ENCODE measurements at regions not wholly inside any gene's neighbourhood (a gene's known extent, or its start where the extent isn't known, plus 50 kb on each side); places are given as distances from the start of the nearest gene placed in this dataset.

DNA sequence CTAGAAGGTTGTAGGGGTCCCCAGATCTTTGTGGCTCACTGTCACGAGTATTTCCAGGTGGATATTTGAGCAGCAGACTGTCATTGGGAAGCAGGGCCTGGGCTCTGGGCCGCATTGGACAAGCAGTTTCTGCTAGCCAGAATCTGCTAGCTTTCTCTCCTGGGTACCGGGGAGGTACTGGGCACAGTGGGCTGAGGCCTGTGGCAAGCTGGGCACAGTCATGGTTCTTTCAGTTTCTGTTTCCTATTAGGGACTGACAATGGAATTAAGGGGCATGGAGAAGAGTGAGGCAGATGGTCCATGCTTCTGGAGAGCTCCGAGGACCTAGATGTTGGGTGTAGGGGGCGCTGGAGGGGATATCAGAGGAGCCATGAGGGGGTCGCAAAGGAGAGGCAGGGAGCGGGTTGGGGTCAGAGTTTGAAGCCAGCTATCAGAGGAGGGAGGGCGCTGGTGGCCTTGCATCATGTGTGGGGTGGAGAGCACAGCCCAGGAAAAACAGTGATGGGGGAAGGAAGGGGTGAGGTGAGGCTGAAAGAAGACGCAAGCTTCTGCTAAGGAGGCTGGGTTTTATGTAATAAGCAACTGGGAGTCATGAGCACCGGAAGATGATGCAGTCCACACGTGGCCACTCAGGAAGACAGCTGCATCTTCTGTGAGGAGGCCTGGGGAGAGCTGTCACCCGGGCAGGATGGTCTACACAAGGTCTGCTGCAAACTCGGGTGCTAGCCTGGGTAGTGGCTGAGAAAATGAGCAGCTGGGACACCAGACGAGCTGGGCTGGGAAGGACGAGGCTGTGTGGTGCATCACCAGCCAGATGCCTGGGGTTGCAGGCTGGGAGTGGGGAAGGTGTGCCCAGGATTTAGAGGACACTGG, 72.7 kb downstream of the IER5 start:
- H3K27me3 ChIP-seq = no peaks in the 10 kb centered on the region
- H3K27ac ChIP-seq = no peak overlapping the region
- TF ChIP-seq POLR2A (IDR thresholded peaks at IDR 0.05) (no peak), EP300 (IDR thresholded peaks at IDR 0.05) (no peak)
- TF ChIP-seq, protein P1, sequence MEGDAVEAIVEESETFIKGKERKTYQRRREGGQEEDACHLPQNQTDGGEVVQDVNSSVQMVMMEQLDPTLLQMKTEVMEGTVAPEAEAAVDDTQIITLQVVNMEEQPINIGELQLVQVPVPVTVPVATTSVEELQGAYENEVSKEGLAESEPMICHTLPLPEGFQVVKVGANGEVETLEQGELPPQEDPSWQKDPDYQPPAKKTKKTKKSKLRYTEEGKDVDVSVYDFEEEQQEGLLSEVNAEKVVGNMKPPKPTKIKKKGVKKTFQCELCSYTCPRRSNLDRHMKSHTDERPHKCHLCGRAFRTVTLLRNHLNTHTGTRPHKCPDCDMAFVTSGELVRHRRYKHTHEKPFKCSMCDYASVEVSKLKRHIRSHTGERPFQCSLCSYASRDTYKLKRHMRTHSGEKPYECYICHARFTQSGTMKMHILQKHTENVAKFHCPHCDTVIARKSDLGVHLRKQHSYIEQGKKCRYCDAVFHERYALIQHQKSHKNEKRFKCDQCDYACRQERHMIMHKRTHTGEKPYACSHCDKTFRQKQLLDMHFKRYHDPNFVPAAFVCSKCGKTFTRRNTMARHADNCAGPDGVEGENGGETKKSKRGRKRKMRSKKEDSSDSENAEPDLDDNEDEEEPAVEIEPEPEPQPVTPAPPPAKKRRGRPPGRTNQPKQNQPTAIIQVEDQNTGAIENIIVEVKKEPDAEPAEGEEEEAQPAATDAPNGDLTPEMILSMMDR (IDR thresholded peaks at IDR 0.05) = no peak
- no peak for DNase-seq (ENCODE audit: low spot score in 2 of 2)
- H3K4me3 ChIP-seq = no peak overlapping the region
- peaks cover 0 to 20% (median 2%) of the 10 kb centered on the region in 4 donors for H3K9me3 ChIP-seq
- WGBS, 2 donors = 78 to 85% methylated on average over 15 of the region's 15 CpGs
- peaks cover 0 to 3% (median 0%) of the 10 kb centered on the region in 4 donors for H3K4me1 ChIP-seq
- H3K36me3 ChIP-seq = no peaks in the 10 kb centered on the region

DNA sequence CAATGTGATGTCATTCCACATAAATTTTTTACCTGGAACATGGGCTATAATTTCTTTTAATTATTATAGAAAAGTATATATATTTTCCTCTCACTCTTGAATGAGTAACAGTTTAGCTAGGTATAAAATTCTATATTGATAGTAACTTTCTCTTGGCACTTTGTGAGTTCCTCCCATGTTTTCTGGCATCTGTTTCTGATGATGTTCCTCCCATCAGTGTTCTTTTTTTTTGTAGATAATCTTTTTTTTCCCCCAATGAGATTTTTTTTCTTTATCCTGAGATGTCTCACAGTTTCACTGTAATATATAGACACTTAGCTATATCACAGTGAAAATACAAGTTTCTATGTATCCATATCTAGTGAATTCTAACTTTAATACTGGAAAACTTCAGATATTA, 75.2 kb downstream of the IER5 start:
- TF ChIP-seq, protein P1 (IDR thresholded peaks at IDR 0.05) = no peak
- TF ChIP-seq POLR2A (IDR thresholded peaks at IDR 0.05) = no peak
- no peak for TF ChIP-seq EP300 (IDR thresholded peaks at IDR 0.05)
- H3K9me3 ChIP-seq = peaks cover 0 to 20% (median 2%) of the 10 kb centered on the region in 4 donors

DNA sequence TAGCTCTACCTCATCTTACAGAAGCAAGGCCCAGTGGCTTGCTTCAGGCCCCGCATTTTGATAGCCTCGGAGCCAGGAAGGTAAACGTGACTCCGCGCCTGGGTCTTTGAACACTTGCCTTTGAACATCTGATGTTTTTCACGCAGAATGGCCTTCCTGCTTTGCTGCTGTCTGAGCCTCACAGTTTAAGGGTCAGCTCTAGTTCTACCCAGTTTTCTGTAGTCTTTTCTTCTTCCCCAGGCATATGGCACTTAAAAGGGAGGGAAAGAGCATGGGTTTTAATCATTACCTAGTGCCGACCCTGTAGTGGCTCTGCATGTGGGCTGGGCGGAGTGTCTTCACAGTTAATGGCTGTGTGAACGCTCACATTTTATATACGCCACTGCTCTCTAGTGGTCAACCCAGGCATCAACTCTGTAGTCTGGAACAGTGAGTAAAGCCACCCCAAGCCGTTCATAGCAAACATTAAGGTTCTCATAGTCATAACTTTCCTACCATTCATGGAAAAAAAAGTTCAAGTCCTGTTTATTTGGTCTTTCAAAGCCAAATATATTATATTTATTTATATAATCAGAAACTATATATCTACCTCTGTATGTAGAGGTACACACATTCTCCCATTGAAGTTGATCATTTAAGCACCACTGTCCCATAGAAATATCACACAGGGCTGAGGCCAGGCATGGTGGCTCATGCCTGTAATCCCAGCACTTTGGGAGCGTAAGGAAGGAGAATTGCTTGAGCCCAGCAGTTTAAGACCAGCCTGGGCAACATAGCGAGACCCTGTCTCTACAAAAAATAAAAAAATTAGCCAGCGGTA, 78.1 kb downstream of the IER5 start:
- Histone ChIP-seq H3K27ac (peak overlapping the region in 1 of 4 donors; percentile 30), H3K36me3 (no peaks in the 10 kb centered on the region), H3K9me3 (peaks cover 0 to 20% (median 2%) of the 10 kb centered on the region in 4 donors), H3K4me1 (peaks cover 0 to 7% (median 0%) of the 10 kb centered on the region in 4 donors), H3K4me3 (no peak overlapping the region), H3K27me3 (no peaks in the 10 kb centered on the region)
- 41 to 44% methylated on average over 14 of the region's 14 CpGs for WGBS, 2 donors
- no peak for TF ChIP-seq POLR2A (IDR thresholded peaks at IDR 0.05)
- TF ChIP-seq, protein P1 (IDR thresholded peaks at IDR 0.05) = peak; percentile 73 to 83 (median 82)
- no peak for TF ChIP-seq EP300 (IDR thresholded peaks at IDR 0.05)
- DNase-seq (ENCODE audit: low spot score in 2 of 2) = peak; percentile 46 to 81

More for the DNA sequence above, 75.2 kb downstream of the IER5 start:
- no peak for DNase-seq (ENCODE audit: low spot score in 2 of 2)
- peaks cover 0 to 7% (median 0%) of the 10 kb centered on the region in 4 donors for H3K4me1 ChIP-seq
- H3K4me3 ChIP-seq = no peak overlapping the region
- no peaks in the 10 kb centered on the region for H3K27me3 ChIP-seq
- no peak overlapping the region for H3K27ac ChIP-seq
- no peaks in the 10 kb centered on the region for H3K36me3 ChIP-seq

DNA sequence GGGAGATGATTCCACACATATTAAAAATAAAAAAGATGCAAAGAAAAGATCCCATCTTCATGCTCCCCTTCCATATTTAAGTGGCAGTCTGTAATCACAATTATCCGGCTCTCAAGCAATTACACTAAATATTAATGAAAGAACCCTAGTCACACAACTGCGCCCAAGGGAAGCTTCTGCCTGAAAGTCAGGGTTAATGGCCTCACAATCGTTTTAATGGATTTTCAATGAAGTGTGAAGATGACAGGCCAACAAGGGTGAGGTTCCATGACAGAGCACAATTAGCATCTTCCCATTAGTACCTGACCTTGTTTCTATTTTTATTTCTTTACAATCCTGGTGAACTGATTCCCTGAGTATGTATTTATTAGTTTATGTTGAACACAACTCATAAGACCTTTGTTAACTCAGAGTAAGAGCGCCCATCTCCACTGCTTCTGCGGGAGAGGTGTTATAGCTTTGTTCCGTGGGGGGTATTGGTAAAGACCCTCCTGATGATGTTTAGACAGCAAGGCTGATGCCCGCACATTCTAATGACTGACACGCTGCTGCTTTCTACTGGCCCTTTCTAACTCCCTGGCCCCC, 80.9 kb downstream of the IER5 start:
- Histone ChIP-seq H3K36me3 (no peaks in the 10 kb centered on the region), H3K27me3 (no peaks in the 10 kb centered on the region), H3K27ac (no peak overlapping the region), H3K4me1 (peaks cover 0 to 7% (median 0%) of the 10 kb centered on the region in 4 donors), H3K4me3 (no peak overlapping the region), H3K9me3 (peaks cover 0 to 16% (median 0%) of the 10 kb centered on the region in 4 donors)
- 68% methylated on average over 8 of the region's 8 CpGs for WGBS, 2 donors
- TF ChIP-seq, protein P1 (IDR thresholded peaks at IDR 0.05) = no peak
- TF ChIP-seq EP300 (IDR thresholded peaks at IDR 0.05) (no peak), POLR2A (IDR thresholded peaks at IDR 0.05) (no peak)
- no peak for DNase-seq (ENCODE audit: low spot score in 2 of 2)

Data from tibial nerve (tissue), 4 donors.